ENCODE measurements at regions not wholly inside any gene's neighbourhood (a gene's known extent, or its start where the extent isn't known, plus 50 kb on each side); places are given as distances from the start of the nearest gene placed in this dataset.

GRCh38 chr2:175575346-175576258 lies 394.1 kb upstream of the ATP5MC3 start:
- Histone ChIP-seq H2AFZ (ENCODE audit: low read depth, low read length) (no peak overlapping the region), H3K9me3 (replicated peaks; ENCODE audit: control insufficient read depth, insufficient read depth, low read length) (no peaks in the 10 kb centered on the region), H3K4me3 (replicated peaks in 1 of 3; ENCODE audit: insufficient read depth in 1 of 3, low read depth in 1 of 3, low read length in 3 of 3) (no peak overlapping the region), H3K4me2 (ENCODE audit: insufficient read depth, low read length) (no peak overlapping the region), H3K27me3 (ENCODE audit: control insufficient read depth in 2 of 2, insufficient read depth in 2 of 2, low read length in 2 of 2) (no peaks in the 10 kb centered on the region), H3K36me3 (ENCODE audit: control insufficient read depth in 2 of 2, extremely low read depth in 1 of 2, insufficient read depth in 2 of 2, low read length in 2 of 2) (no peaks in the 10 kb centered on the region), H3K9me1 (replicated peaks; ENCODE audit: control insufficient read depth, extremely low read depth, insufficient read depth, low read length) (no peaks in the 10 kb centered on the region), H3K4me1 (ENCODE audit: control insufficient read depth, extremely low read depth, insufficient read depth, low read length) (no peaks in the 10 kb centered on the region), H3K27ac (ENCODE audit: insufficient read depth, low read depth, low read length) (no peak overlapping the region), H4K20me1 (replicated peaks; ENCODE audit: control insufficient read depth, extremely low read depth, insufficient read depth, low read length) (no peaks in the 10 kb centered on the region), H3K9ac (replicated peaks; ENCODE audit: extremely low read depth, insufficient read depth, low read length) (no peak overlapping the region), H3K79me2 (ENCODE audit: control insufficient read depth, insufficient read depth, low read length) (no peaks in the 10 kb centered on the region)
- DNase-seq (ENCODE audit: low read depth, low spot score) (no peak), FAIRE-seq (no peak)
- TF ChIP-seq POLR2AphosphoS5 (IDR thresholded peaks at IDR 0.05; ENCODE audit: insufficient read depth, low read depth, low read length) = no peak
- TF ChIP-seq JUN (IDR thresholded peaks at IDR 0.05; ENCODE audit: borderline replicate concordance, insufficient read depth, insufficient read length, low read depth) = no peak
- no peak for TF ChIP-seq MYC (IDR thresholded peaks at IDR 0.05; ENCODE audit: low read depth, low read length)
- no TSS peak for BruUV-seq (replicated peaks)
- ChIA-PET POLR2A (no interaction called here), CTCF (interaction anchor here (0.8 to 1.1 kb wide), 2 partner anchors 48 to 114 kb away, joined by 3 to 4 read pairs; no protein-coding TSS in a partner anchor)
- intact Hi-C loops (cut with micrococcal nuclease) = no loop called here
- dilution Hi-C loops (cut with MboI; ENCODE audit: extremely low pct_ligation_motif_present, low sequenced_read_pairs) = no loop called here

- Histone ChIP-seq H3K9me1 (replicated peaks; ENCODE audit: control insufficient read depth, extremely low read depth, insufficient read depth, low read length) (no peaks in the 10 kb centered on the region), H3K4me2 (ENCODE audit: insufficient read depth, low read length) (no peak overlapping the region), H4K20me1 (replicated peaks; ENCODE audit: control insufficient read depth, extremely low read depth, insufficient read depth, low read length) (no peaks in the 10 kb centered on the region), H3K79me2 (ENCODE audit: control insufficient read depth, insufficient read depth, low read length) (no peaks in the 10 kb centered on the region), H3K27me3 (ENCODE audit: control insufficient read depth in 2 of 2, insufficient read depth in 2 of 2, low read length in 2 of 2) (no peaks in the 10 kb centered on the region), H3K4me1 (ENCODE audit: control insufficient read depth, extremely low read depth, insufficient read depth, low read length) (no peaks in the 10 kb centered on the region), H3K27ac (ENCODE audit: insufficient read depth, low read depth, low read length) (no peak overlapping the region), H2AFZ (ENCODE audit: low read depth, low read length) (no peak overlapping the region), H3K36me3 (ENCODE audit: control insufficient read depth in 2 of 2, extremely low read depth in 1 of 2, insufficient read depth in 2 of 2, low read length in 2 of 2) (no peaks in the 10 kb centered on the region), H3K4me3 (replicated peaks in 1 of 3; ENCODE audit: insufficient read depth in 1 of 3, low read depth in 1 of 3, low read length in 3 of 3) (no peak overlapping the region), H3K9me3 (replicated peaks; ENCODE audit: control insufficient read depth, insufficient read depth, low read length) (no peaks in the 10 kb centered on the region), H3K9ac (replicated peaks; ENCODE audit: extremely low read depth, insufficient read depth, low read length) (no peak overlapping the region)
- dilution Hi-C loops (cut with MboI; ENCODE audit: extremely low pct_ligation_motif_present, low sequenced_read_pairs) = no loop called here
- ChIA-PET POLR2A (no interaction called here), CTCF (no interaction called here)
- intact Hi-C loops (cut with micrococcal nuclease) = no loop called here
- BruUV-seq (replicated peaks) = no TSS peak
- DNase-seq (ENCODE audit: low read depth, low spot score) = no peak
- FAIRE-seq = no peak
- TF ChIP-seq GATA2 (IDR thresholded peaks at IDR 0.05; ENCODE audit: insufficient read depth, insufficient read length, low read depth, low read length) (no peak), JUN (IDR thresholded peaks at IDR 0.05; ENCODE audit: borderline replicate concordance, insufficient read depth, insufficient read length, low read depth) (no peak), CTCF (IDR thresholded peaks at IDR 0.05; ENCODE audit: extremely low read depth in 1 of 2, insufficient read depth in 1 of 2, low read depth in 1 of 2, low read length in 2 of 2) (no peak), MAX (IDR thresholded peaks at IDR 0.05; ENCODE audit: insufficient read depth, insufficient read length) (no peak), POLR2A (IDR thresholded peaks at IDR 0.05; ENCODE audit: low read depth, low read length) (no peak), POLR2AphosphoS5 (IDR thresholded peaks at IDR 0.05; ENCODE audit: insufficient read depth, low read depth, low read length) (no peak), MYC (IDR thresholded peaks at IDR 0.05; ENCODE audit: low read depth, low read length) (no peak), FOS (IDR thresholded peaks at IDR 0.05; ENCODE audit: borderline replicate concordance, insufficient read depth, low read length) (no peak), EZH2 (IDR thresholded peaks at IDR 0.05; ENCODE audit: borderline replicate concordance, low read depth, low read length, severe bottlenecking) (no peak)
Measured at GRCh38 chr2:175574069-175574468, 392.6 kb upstream of the ATP5MC3 start.

Data from endothelial cell of umbilical vein (primary cell).